PC-3 (cell line): ENCODE measurements at regions not wholly inside any gene's neighbourhood (a gene's known extent, or its start where the extent isn't known, plus 50 kb on each side); places are given as distances from the start of the nearest gene placed in this dataset.
"Not testable (repeated sequence)": the region's sequence is repeated elsewhere in the genome, so short reads cannot be mapped to it uniquely, and the experiment has no call there.

Experiments used
- ATAC-seq: fragments of 200-7000 bp; cut with Tn5 transposase; 2 replicates; pipeline ENCODE4 v1.9.1; 2020; ENCODE audit warnings: mild to moderate bottlenecking, moderate library complexity
- BruUV-seq: library from RNA; stranded (reverse); fragments of 400-500 nt; replicated peaks from 2 replicates; lab custom pipeline; 2021; lab: Mats Ljungman, UMichigan
- CTCF ChIA-PET: fragments of 300-600 bp; sonication (Branson Sonifier 250); formaldehyde crosslinking; loops from one replicate; lab custom pipeline; 2022; ENCODE audit warnings: antibody characterized with exemption; lab: Charles Lee
- POLR2A ChIA-PET: fragments of 300-600 bp; sonication (Branson Sonifier 250); formaldehyde crosslinking; loops from one replicate; lab custom pipeline; 2022; ENCODE audit warnings: antibody characterized with exemption; ENCODE audit not compliant: unreplicated experiment; lab: Charles Lee
- DNase-seq: peaks from one replicate; pipeline ENCODE4 v3.0.0-alpha.2; 2015
- H2AFZ ChIP-seq: fragments of 300-600 bp; sonication (generic); 2 replicates; pipeline ENCODE4 v1.6.0; 2016; ENCODE audit warnings: antibody characterized with exemption, low read length
- H3F3A ChIP-seq: fragments of 300-600 bp; sonication (generic); one replicate; pipeline ENCODE4 v1.6.0; 2017; ENCODE audit warnings: antibody characterized with exemption, low read length, control low read depth, mild to moderate bottlenecking; ENCODE audit not compliant: unreplicated experiment
- H3K27ac ChIP-seq: fragments of 300-600 bp; sonication (generic); 2 replicates; pipeline ENCODE4 v1.5.1; 2016; ENCODE audit warnings: mild to moderate bottlenecking, low read length
- H3K27me3 ChIP-seq: fragments of 300-600 bp; sonication (generic); 2 replicates; pipeline ENCODE4 v1.6.1; 2016; ENCODE audit warnings: low read length, mixed read lengths
- H3K36me3 ChIP-seq: fragments of 300-600 bp; sonication (generic); 2 replicates; pipeline ENCODE4 v1.6.1; 2016; ENCODE audit warnings: low read depth, mixed run types, low read length, mixed read lengths
- H3K4me1 ChIP-seq: fragments of 300-600 bp; sonication (generic); 2 replicates; pipeline ENCODE4 v1.5.1; 2016; ENCODE audit warnings: low read length; ENCODE audit not compliant: insufficient read depth
- H3K4me2 ChIP-seq: fragments of 300-600 bp; sonication (generic); 2 replicates; pipeline ENCODE4 v1.6.0; 2016; ENCODE audit warnings: low read length
- H3K4me3 ChIP-seq: fragments of 300-600 bp; sonication (generic); 2 replicates; pipeline ENCODE4 v1.5.1; 2016; ENCODE audit warnings: mild to moderate bottlenecking, low read length, mixed read lengths
- H3K79me2 ChIP-seq: fragments of 300-600 bp; sonication (generic); 2 replicates; pipeline ENCODE4 v1.6.1; 2017; ENCODE audit warnings: low read length, mixed read lengths
- H3K9ac ChIP-seq: fragments of 300-600 bp; sonication (generic); 2 replicates; pipeline ENCODE4 v1.6.0; 2016; ENCODE audit warnings: mild to moderate bottlenecking, low read length
- H3K9me2 ChIP-seq: fragments of 300-600 bp; sonication (generic); replicated peaks from 2 replicates; pipeline ENCODE4 v1.6.1; 2016; ENCODE audit warnings: mixed run types, low read length, mixed read lengths
- H3K9me3 ChIP-seq: fragments of 300-600 bp; sonication (generic); 2 replicates; pipeline ENCODE4 v1.6.1; 2016; ENCODE audit warnings: low read length, mixed read lengths
- H4K20me1 ChIP-seq: fragments of 300-600 bp; sonication (generic); 2 replicates; pipeline ENCODE4 v1.6.1; 2016; ENCODE audit warnings: low read length, mixed read lengths
- intact Hi-C: fragments of 100-400 bp; cut with micrococcal nuclease; formaldehyde crosslinking; loops from 2 replicates; pipeline ENCODE4 v1.9.0; 2023

GRCh38 chr21:5079361-5079760, 5442.0 kb upstream of the TPTE start:
- BruUV-seq, H3K9ac ChIP-seq, H3K4me1 ChIP-seq, DNase-seq, H4K20me1 ChIP-seq, POLR2A ChIA-PET, H3F3A ChIP-seq, H3K4me2 ChIP-seq, H3K27me3 ChIP-seq, intact Hi-C loops, H3K9me3 ChIP-seq, H3K79me2 ChIP-seq, H3K9me2 ChIP-seq, H3K4me3 ChIP-seq, CTCF ChIA-PET, H3K27ac ChIP-seq, H2AFZ ChIP-seq, ATAC-seq, H3K36me3 ChIP-seq: not testable (repeated sequence)

- H4K20me1 ChIP-seq, CTCF ChIA-PET, H3K36me3 ChIP-seq, H3K4me3 ChIP-seq, H3K9me3 ChIP-seq, H3F3A ChIP-seq, H3K9ac ChIP-seq, H3K27ac ChIP-seq, H3K9me2 ChIP-seq, POLR2A ChIA-PET, H3K4me1 ChIP-seq, H2AFZ ChIP-seq, BruUV-seq, DNase-seq, H3K79me2 ChIP-seq, ATAC-seq, H3K4me2 ChIP-seq, intact Hi-C loops, H3K27me3 ChIP-seq: not testable (repeated sequence)
These were observed 5441.4 kb upstream of the TPTE start for GRCh38 chr21:5080015-5080414.

GRCh38 chr21:5084246-5084645, 5437.1 kb upstream of the TPTE start:
- H3K4me3 ChIP-seq, H3K79me2 ChIP-seq, H3K27ac ChIP-seq, H3K4me1 ChIP-seq, H3K9ac ChIP-seq, H4K20me1 ChIP-seq, BruUV-seq, H3K27me3 ChIP-seq, H3K36me3 ChIP-seq, ATAC-seq, DNase-seq, intact Hi-C loops, H3K9me2 ChIP-seq, POLR2A ChIA-PET, H3F3A ChIP-seq, H3K4me2 ChIP-seq, H3K9me3 ChIP-seq, H2AFZ ChIP-seq, CTCF ChIA-PET: not testable (repeated sequence)

- H3K79me2 ChIP-seq, intact Hi-C loops, H2AFZ ChIP-seq, H3K36me3 ChIP-seq, H3K27me3 ChIP-seq, CTCF ChIA-PET, H3K4me3 ChIP-seq, H3K9me3 ChIP-seq, H3F3A ChIP-seq, POLR2A ChIA-PET, H3K9ac ChIP-seq, H3K9me2 ChIP-seq, H3K4me2 ChIP-seq, H3K4me1 ChIP-seq, BruUV-seq, DNase-seq, H3K27ac ChIP-seq, H4K20me1 ChIP-seq: not testable (repeated sequence)
- ATAC-seq = peak; percentile 74
These were observed 5435.9 kb upstream of the TPTE start for GRCh38 chr21:5085456-5085855.

- H3K4me2 ChIP-seq, ATAC-seq, H3K9me3 ChIP-seq, POLR2A ChIA-PET, H4K20me1 ChIP-seq, H3K27ac ChIP-seq, DNase-seq, H3K79me2 ChIP-seq, H2AFZ ChIP-seq, CTCF ChIA-PET, BruUV-seq, intact Hi-C loops, H3K4me1 ChIP-seq, H3F3A ChIP-seq, H3K9me2 ChIP-seq, H3K4me3 ChIP-seq, H3K27me3 ChIP-seq, H3K9ac ChIP-seq, H3K36me3 ChIP-seq: not testable (repeated sequence)
These were observed 5435.0 kb upstream of the TPTE start for GRCh38 chr21:5086416-5086815.

GRCh38 chr21:5088820-5089219, 5432.6 kb upstream of the TPTE start:
- H3K27ac ChIP-seq, H3K36me3 ChIP-seq, H3K4me3 ChIP-seq, H3K27me3 ChIP-seq, H3K9me2 ChIP-seq, H3K79me2 ChIP-seq, H3K4me1 ChIP-seq, H4K20me1 ChIP-seq, H3F3A ChIP-seq, DNase-seq, POLR2A ChIA-PET, intact Hi-C loops, BruUV-seq, H3K9ac ChIP-seq, H3K9me3 ChIP-seq, H2AFZ ChIP-seq, CTCF ChIA-PET, H3K4me2 ChIP-seq: not testable (repeated sequence)
- ATAC-seq = peak; percentile 74

- not testable (repeated sequence) for DNase-seq, ATAC-seq, H3K36me3 ChIP-seq
These were observed 5431.8 kb upstream of the TPTE start for GRCh38 chr21:5089399-5090089.

More at GRCh38 chr21:5089399-5090089, 5431.8 kb upstream of the TPTE start:
- H3K4me1 ChIP-seq, H3K9ac ChIP-seq, BruUV-seq, CTCF ChIA-PET, H3K9me2 ChIP-seq, intact Hi-C loops, H3K27ac ChIP-seq, POLR2A ChIA-PET, H3F3A ChIP-seq, H3K4me3 ChIP-seq, H3K4me2 ChIP-seq, H3K79me2 ChIP-seq, H3K9me3 ChIP-seq, H4K20me1 ChIP-seq, H2AFZ ChIP-seq, H3K27me3 ChIP-seq: not testable (repeated sequence)
